ENCODE measurements at regions not wholly inside any gene's neighbourhood (a gene's known extent, or its start where the extent isn't known, plus 50 kb on each side); places are given as distances from the start of the nearest gene placed in this dataset.

DNA sequence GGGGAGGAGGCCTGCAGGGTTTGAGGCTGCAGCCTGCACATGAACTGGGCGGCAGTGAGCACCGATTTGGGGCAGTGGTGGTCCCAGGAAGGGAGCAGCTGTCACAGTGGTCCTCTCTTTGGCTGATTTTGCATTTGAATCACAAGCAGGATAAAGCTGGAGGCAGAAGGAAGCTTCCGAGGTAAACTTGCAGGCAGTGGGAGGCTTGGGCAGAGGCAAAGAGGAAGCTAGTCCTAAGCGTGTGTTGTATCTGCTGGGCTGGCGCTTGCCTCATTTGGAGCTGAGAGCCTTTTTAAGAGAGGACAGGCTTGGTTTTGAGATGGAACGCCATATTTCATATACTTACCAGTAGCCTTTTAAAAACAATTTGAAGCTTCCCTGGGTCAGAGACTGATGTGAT, 177.2 kb upstream of the PODXL start:
- H3K9me3 ChIP-seq (ENCODE audit: insufficient read depth, low read depth): no peaks in the 10 kb centered on the region; the same call in 1 of the 2 replicates
- no peaks in the 10 kb centered on the region for H3K4me1 ChIP-seq (replicated peaks; ENCODE audit: insufficient read depth)
- no peak for DNase-seq
- no peaks in the 10 kb centered on the region for H3K79me2 ChIP-seq (ENCODE audit: low read depth)
- POLR2A ChIA-PET (ENCODE audit: unreplicated experiment): no interaction called here
- TF ChIP-seq EZH2 (IDR thresholded peaks at IDR 0.05; ENCODE audit: low read depth): no peak
- TF ChIP-seq, protein P1, sequence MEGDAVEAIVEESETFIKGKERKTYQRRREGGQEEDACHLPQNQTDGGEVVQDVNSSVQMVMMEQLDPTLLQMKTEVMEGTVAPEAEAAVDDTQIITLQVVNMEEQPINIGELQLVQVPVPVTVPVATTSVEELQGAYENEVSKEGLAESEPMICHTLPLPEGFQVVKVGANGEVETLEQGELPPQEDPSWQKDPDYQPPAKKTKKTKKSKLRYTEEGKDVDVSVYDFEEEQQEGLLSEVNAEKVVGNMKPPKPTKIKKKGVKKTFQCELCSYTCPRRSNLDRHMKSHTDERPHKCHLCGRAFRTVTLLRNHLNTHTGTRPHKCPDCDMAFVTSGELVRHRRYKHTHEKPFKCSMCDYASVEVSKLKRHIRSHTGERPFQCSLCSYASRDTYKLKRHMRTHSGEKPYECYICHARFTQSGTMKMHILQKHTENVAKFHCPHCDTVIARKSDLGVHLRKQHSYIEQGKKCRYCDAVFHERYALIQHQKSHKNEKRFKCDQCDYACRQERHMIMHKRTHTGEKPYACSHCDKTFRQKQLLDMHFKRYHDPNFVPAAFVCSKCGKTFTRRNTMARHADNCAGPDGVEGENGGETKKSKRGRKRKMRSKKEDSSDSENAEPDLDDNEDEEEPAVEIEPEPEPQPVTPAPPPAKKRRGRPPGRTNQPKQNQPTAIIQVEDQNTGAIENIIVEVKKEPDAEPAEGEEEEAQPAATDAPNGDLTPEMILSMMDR (conservative IDR thresholded peaks at IDR 0.05): no peak
- H3K27ac ChIP-seq: no peak overlapping the region
- no peak overlapping the region for H2AFZ ChIP-seq
- no peaks in the 10 kb centered on the region for H4K20me1 ChIP-seq (ENCODE audit: insufficient read depth)
- no TSS peak for BruUV-seq (replicated peaks)
- CTCF ChIA-PET: no interaction called here
- no peak overlapping the region for H3K4me3 ChIP-seq
- no peaks in the 10 kb centered on the region for H3F3A ChIP-seq (ENCODE audit: insufficient read depth, low read depth)
- intact Hi-C loops (cut with micrococcal nuclease; ENCODE audit: unreplicated experiment): no loop called here
- no peaks in the 10 kb centered on the region for H3K36me3 ChIP-seq (ENCODE audit: low read depth)
- no peak overlapping the region for H3K4me2 ChIP-seq
- H3K27me3 ChIP-seq (ENCODE audit: insufficient read depth, low read depth): peaks cover 92% of the 10 kb centered on the region
- no peaks in the 10 kb centered on the region for H3K9me2 ChIP-seq (ENCODE audit: insufficient read depth)

DNA sequence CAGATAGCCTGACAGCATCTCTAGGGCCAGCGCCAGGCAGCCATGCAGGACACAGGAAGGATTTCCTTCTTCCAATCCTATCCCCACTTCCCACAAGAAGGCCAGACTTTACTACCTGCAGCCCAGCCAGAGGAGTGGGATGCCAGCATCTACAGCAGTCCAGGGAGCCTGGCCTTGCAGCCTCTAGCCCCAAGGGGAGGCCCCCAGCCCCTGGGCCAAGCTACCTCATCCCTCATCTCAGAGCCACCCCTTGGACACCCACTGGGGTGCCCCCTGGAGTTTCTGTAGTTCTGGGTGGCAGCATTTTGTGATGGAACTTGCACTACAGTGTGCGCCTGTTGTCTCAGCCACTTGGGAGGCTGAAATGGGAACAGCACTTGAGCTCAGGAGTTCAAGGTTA, 170.8 kb upstream of the PODXL start:
- ChIA-PET POLR2A (ENCODE audit: unreplicated experiment) (no interaction called here), CTCF (no interaction called here)
- no TSS peak for BruUV-seq (replicated peaks)
- H2AFZ ChIP-seq: no peak overlapping the region
- no peaks in the 10 kb centered on the region; the same call in 1 of the 2 replicates for H3K9me3 ChIP-seq (ENCODE audit: insufficient read depth, low read depth)
- no peaks in the 10 kb centered on the region for H3K4me1 ChIP-seq (replicated peaks; ENCODE audit: insufficient read depth)
- H3K27me3 ChIP-seq (ENCODE audit: insufficient read depth, low read depth): peaks cover 92% of the 10 kb centered on the region
- peak in 1 of 2 experiments; percentile 2 for DNase-seq
- no peaks in the 10 kb centered on the region for H4K20me1 ChIP-seq (ENCODE audit: insufficient read depth)
- H3K9me2 ChIP-seq (ENCODE audit: insufficient read depth): no peaks in the 10 kb centered on the region
- no peaks in the 10 kb centered on the region for H3F3A ChIP-seq (ENCODE audit: insufficient read depth, low read depth)
- no peak for TF ChIP-seq EZH2 (IDR thresholded peaks at IDR 0.05; ENCODE audit: low read depth)
- TF ChIP-seq, protein P1 (conservative IDR thresholded peaks at IDR 0.05): no peak
- no peak overlapping the region for H3K27ac ChIP-seq
- no peak overlapping the region for H3K4me2 ChIP-seq
- H3K36me3 ChIP-seq (ENCODE audit: low read depth): no peaks in the 10 kb centered on the region
- H3K79me2 ChIP-seq (ENCODE audit: low read depth): no peaks in the 10 kb centered on the region
- H3K4me3 ChIP-seq: no peak overlapping the region
- intact Hi-C loops (cut with micrococcal nuclease; ENCODE audit: unreplicated experiment): no loop called here

DNA sequence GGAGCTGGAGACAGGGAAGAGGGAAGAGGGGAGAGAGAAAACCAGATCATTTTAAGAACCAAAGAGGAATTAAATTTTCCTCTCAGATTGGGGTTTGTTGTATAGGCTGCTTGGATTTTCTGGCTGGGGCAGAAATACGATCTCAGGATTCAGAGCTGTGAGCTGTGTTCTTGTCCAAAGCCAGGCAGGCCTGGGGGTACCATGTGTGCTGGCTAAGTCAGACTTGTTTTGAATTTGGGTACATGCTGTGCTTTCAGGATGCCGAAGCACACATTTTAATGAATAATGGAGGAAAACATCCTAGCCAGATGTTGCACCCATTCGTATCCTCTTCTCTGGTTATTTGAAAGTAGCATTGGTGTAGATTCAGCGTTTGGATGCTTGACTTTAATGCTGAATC, 170.3 kb upstream of the PODXL start:
- Histone ChIP-seq H3K4me1 (replicated peaks; ENCODE audit: insufficient read depth) (no peaks in the 10 kb centered on the region), H3K79me2 (ENCODE audit: low read depth) (no peaks in the 10 kb centered on the region), H3K4me3 (no peak overlapping the region), H3K36me3 (ENCODE audit: low read depth) (no peaks in the 10 kb centered on the region), H3K27me3 (ENCODE audit: insufficient read depth, low read depth) (peaks cover 88% of the 10 kb centered on the region), H3K4me2 (no peak overlapping the region), H4K20me1 (ENCODE audit: insufficient read depth) (no peaks in the 10 kb centered on the region), H3K9me2 (ENCODE audit: insufficient read depth) (no peaks in the 10 kb centered on the region), H3K27ac (no peak overlapping the region), H2AFZ (no peak overlapping the region), H3K9me3 (ENCODE audit: insufficient read depth, low read depth) (no peaks in the 10 kb centered on the region), H3F3A (ENCODE audit: insufficient read depth, low read depth) (no peaks in the 10 kb centered on the region)
- DNase-seq: no peak
- BruUV-seq (replicated peaks): no TSS peak
- TF ChIP-seq, protein P1 (conservative IDR thresholded peaks at IDR 0.05): no peak
- no peak for TF ChIP-seq EZH2 (IDR thresholded peaks at IDR 0.05; ENCODE audit: low read depth)
- CTCF ChIA-PET: interaction anchor here (0.6 kb wide), 1 partner anchor 39 kb away, joined by 8 read pairs; no protein-coding TSS in a partner anchor
- POLR2A ChIA-PET (ENCODE audit: unreplicated experiment): no interaction called here
- intact Hi-C loops (cut with micrococcal nuclease; ENCODE audit: unreplicated experiment): no loop called here
